Glomerular endothelial cell (primary cell): ENCODE measurements at regions not wholly inside any gene's neighbourhood (a gene's known extent, or its start where the extent isn't known, plus 50 kb on each side); places are given as distances from the start of the nearest gene placed in this dataset.

ENCODE experiments used
- DNase-seq: peaks from one replicate; pipeline ENCODE4 v3.0.0-alpha.2; 2011; ENCODE audit warnings: low read depth, low spot score; ENCODE audit errors: extremely low read depth

- DNase-seq, result no peak
Observed at GRCh38 chr2:226410247-226410835, 389.3 kb downstream of the IRS1 start.

GRCh38 chr2:226409134-226409533 lies 390.5 kb downstream of the IRS1 start:
- DNase-seq, result no peak

- DNase-seq, result no peak
Observed at GRCh38 chr2:226408141-226408540, 391.5 kb downstream of the IRS1 start.

- no peak for DNase-seq
Observed at GRCh38 chr2:226407135-226407534, 392.5 kb downstream of the IRS1 start.

GRCh38 chr2:226405465-226405864 lies 394.2 kb downstream of the IRS1 start:
- no peak for DNase-seq

GRCh38 chr2:226403369-226403768 lies 396.3 kb downstream of the IRS1 start:
- no peak for DNase-seq

GRCh38 chr2:226399006-226399405 lies 400.6 kb downstream of the IRS1 start:
- no peak for DNase-seq

GRCh38 chr2:226398580-226398979 lies 401.0 kb downstream of the IRS1 start:
- no peak for DNase-seq

- DNase-seq, result no peak
Observed at GRCh38 chr2:226396541-226396940, 403.1 kb downstream of the IRS1 start.

GRCh38 chr2:226387499-226387942 lies 412.1 kb downstream of the IRS1 start:
- no peak for DNase-seq

GRCh38 chr2:226383461-226383860 lies 416.2 kb downstream of the IRS1 start:
- no peak for DNase-seq

- no peak for DNase-seq
Observed at GRCh38 chr2:226380679-226381078, 418.9 kb downstream of the IRS1 start.

GRCh38 chr2:226378753-226379705 lies 420.6 kb downstream of the IRS1 start:
- no peak for DNase-seq

- no peak for DNase-seq
Observed at GRCh38 chr2:226376516-226377180, 423.0 kb downstream of the IRS1 start.

GRCh38 chr2:226366920-226367319 lies 432.7 kb downstream of the IRS1 start:
- no peak for DNase-seq

GRCh38 chr2:226364217-226364616 lies 435.4 kb downstream of the IRS1 start:
- DNase-seq, result no peak

- DNase-seq, result no peak
Observed at GRCh38 chr2:226362980-226363379, 436.6 kb downstream of the IRS1 start.

GRCh38 chr2:226360658-226361057 lies 439.0 kb downstream of the IRS1 start:
- DNase-seq, result no peak

GRCh38 chr2:226358688-226359087 lies 440.9 kb downstream of the IRS1 start:
- no peak for DNase-seq

GRCh38 chr2:226357816-226358215 lies 441.8 kb downstream of the IRS1 start:
- DNase-seq, result no peak

GRCh38 chr2:226355600-226355999 lies 444.0 kb downstream of the IRS1 start:
- DNase-seq, result no peak

- no peak for DNase-seq
Observed at GRCh38 chr2:226354434-226354833, 445.2 kb downstream of the IRS1 start.
